ENCODE measurements at regions not wholly inside any gene's neighbourhood (a gene's known extent, or its start where the extent isn't known, plus 50 kb on each side); places are given as distances from the start of the nearest gene placed in this dataset.
"Not testable (repeated sequence)": the region's sequence is repeated elsewhere in the genome, so short reads cannot be mapped to it uniquely, and the experiment has no call there.

- TF ChIP-seq NFYB (CRISPR knock-in tag; conservative IDR thresholded peaks at IDR 0.05; ENCODE audit: low read depth) (no peak), FOXK1 (CRISPR knock-in tag; IDR thresholded peaks at IDR 0.05) (no peak), ZBTB21 (CRISPR knock-in tag; IDR thresholded peaks at IDR 0.05; ENCODE audit: borderline replicate concordance) (no peak), ZNF232 (CRISPR knock-in tag; IDR thresholded peaks at IDR 0.05) (no peak)
Observed at GRCh38 chr6:170088582-170088955, 202.3 kb downstream of the DLL1 start (continued).

- TF ChIP-seq CREB1 (CRISPR knock-in tag; IDR thresholded peaks at IDR 0.05) (no peak), ESRRA (CRISPR knock-in tag; IDR thresholded peaks at IDR 0.05; ENCODE audit: borderline replicate concordance) (no peak), KAT7 (CRISPR knock-in tag; IDR thresholded peaks at IDR 0.05; ENCODE audit: borderline replicate concordance) (no peak), MLX (CRISPR knock-in tag; IDR thresholded peaks at IDR 0.05) (no peak), CREM (CRISPR knock-in tag; IDR thresholded peaks at IDR 0.05) (no peak), NFE2L1 (CRISPR knock-in tag; IDR thresholded peaks at IDR 0.05) (no peak), ZNF121 (CRISPR knock-in tag; IDR thresholded peaks at IDR 0.05) (no peak), JUN (CRISPR knock-in tag; IDR thresholded peaks at IDR 0.05) (no peak), ATF6 (CRISPR knock-in tag; IDR thresholded peaks at IDR 0.05) (no peak), ZNF671 (CRISPR knock-in tag; IDR thresholded peaks at IDR 0.05) (no peak), ATF2 (CRISPR knock-in tag; IDR thresholded peaks at IDR 0.05; ENCODE audit: borderline replicate concordance, low read depth) (no peak), RORB (CRISPR knock-in tag; IDR thresholded peaks at IDR 0.05) (no peak), SMAD4 (CRISPR knock-in tag; IDR thresholded peaks at IDR 0.05) (no peak), E2F1 (CRISPR knock-in tag; IDR thresholded peaks at IDR 0.05) (no peak), TP53 (CRISPR knock-in tag; IDR thresholded peaks at IDR 0.05) (no peak), NFYB (CRISPR knock-in tag; conservative IDR thresholded peaks at IDR 0.05; ENCODE audit: low read depth) (no peak)
- H3K27ac Mint-ChIP-seq = 0 out of 2 replicates have a peak overlapping the region, but pooled peaks have one; percentile 38
- no peaks in the 10 kb centered on the region for H3K9me3 Mint-ChIP-seq
- ChIA-PET CTCF (no interaction called here), POLR2A (no interaction called here)
- no peak for ATAC-seq
- no peak overlapping the region for H3K4me3 Mint-ChIP-seq
- H3K4me1 Mint-ChIP-seq = no peaks in the 10 kb centered on the region
- H3K27me3 Mint-ChIP-seq (ENCODE audit: low read depth) = no peaks in the 10 kb centered on the region
- no peaks in the 10 kb centered on the region for H3K36me3 Mint-ChIP-seq
- peak; percentile 9 for DNase-seq (ENCODE audit: low spot score)
Observed at GRCh38 chr6:170087941-170088581, 202.8 kb downstream of the DLL1 start.

GRCh38 chr6:170087421-170087780 lies 203.5 kb downstream of the DLL1 start:
- H3K9me3 Mint-ChIP-seq; H3K27ac Mint-ChIP-seq; POLR2A ChIA-PET; H3K4me3 Mint-ChIP-seq; H3K36me3 Mint-ChIP-seq; ATAC-seq; H3K4me1 Mint-ChIP-seq; H3K27me3 Mint-ChIP-seq (ENCODE audit: low read depth); CTCF ChIA-PET: not testable (repeated sequence)
- DNase-seq (ENCODE audit: low spot score) = peak; percentile 3

Measured in WTC11 (cell line).